ENCODE measurements at regions not wholly inside any gene's neighbourhood (a gene's known extent, or its start where the extent isn't known, plus 50 kb on each side); places are given as distances from the start of the nearest gene placed in this dataset.
A peak's percentile ranks its signal among the peaks of the same experiment; 100 is the strongest.

DNA sequence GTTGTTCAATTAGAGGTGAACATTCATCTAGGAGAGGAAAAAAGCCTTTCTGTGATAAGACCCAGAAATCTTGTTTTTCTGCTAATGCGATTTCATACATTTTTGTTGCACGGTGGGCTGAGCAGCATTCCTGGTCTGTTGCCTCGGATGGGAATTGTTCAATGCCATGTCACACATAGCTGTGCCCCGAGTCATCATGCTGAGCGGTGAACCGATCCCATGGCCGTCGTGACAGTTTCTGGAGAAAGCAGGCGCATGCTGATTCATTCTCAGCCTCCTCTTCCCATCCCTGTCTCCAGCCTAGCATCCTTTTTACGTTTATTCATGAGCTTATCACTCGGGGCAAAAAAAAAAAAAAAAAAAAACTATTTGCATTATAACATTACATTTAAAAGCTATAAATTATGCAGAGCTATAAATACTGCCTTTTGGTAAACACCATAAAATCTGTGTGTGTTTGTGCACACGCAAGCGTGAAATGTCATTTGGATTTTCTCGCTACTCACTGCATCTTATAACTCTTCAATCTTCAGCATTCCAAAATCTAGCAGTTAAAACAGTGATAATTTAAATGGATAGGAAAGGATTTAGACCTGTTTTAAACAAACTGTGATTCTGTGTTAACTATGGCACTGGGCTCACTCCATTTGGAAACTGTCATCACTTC, 58.9 kb upstream of the IFNGR1 start (continued):
- TF ChIP-seq JUND (IDR thresholded peaks at IDR 0.05) (peak; percentile 44), EZH2 (IDR thresholded peaks at IDR 0.05) (no peak), YY1 (IDR thresholded peaks at IDR 0.05; ENCODE audit: extremely low read depth, insufficient replicate concordance, low read depth, low read length) (no peak)

- no peak overlapping the region for H3K27ac ChIP-seq (ENCODE audit: low read depth, low read length)
These were observed 53.2 kb upstream of the IFNGR1 start for GRCh38 chr6:137272403-137272802.

More at GRCh38 chr6:137272403-137272802, 53.2 kb upstream of the IFNGR1 start:
- Histone ChIP-seq H3K9me2 (ENCODE audit: insufficient read depth) (no peaks in the 10 kb centered on the region), H4K20me1 (ENCODE audit: insufficient read depth) (no peaks in the 10 kb centered on the region), H3K27me3 (ENCODE audit: insufficient read depth, low read length) (no peaks in the 10 kb centered on the region), H2AFZ (ENCODE audit: low read depth, low read length, poor library complexity, severe bottlenecking) (peak overlapping the region; percentile 70), H3K4me3 (replicated peaks in 1 of 2; ENCODE audit: low read depth in 1 of 2, low read length in 2 of 2) (no peak overlapping the region), H3K4me2 (ENCODE audit: low read length) (no peak overlapping the region), H3K79me2 (ENCODE audit: insufficient read depth, low read length) (no peaks in the 10 kb centered on the region), H3K9ac (ENCODE audit: low read length) (no peak overlapping the region), H3K9me3 (ENCODE audit: control insufficient read depth in 1 of 2, insufficient read depth in 1 of 2, low read depth in 1 of 2, low read length in 2 of 2) (no peaks in the 10 kb centered on the region), H3K4me1 (ENCODE audit: control insufficient read depth in 1 of 2, insufficient read depth in 2 of 2, low read length in 2 of 2) (peaks cover 0 to 5% of the 10 kb centered on the region in 2 experiments; a peak in 1 of 4 replicates), H3K36me3 (ENCODE audit: control insufficient read depth in 1 of 2, insufficient read depth in 2 of 2, low read length in 2 of 2) (no peaks in the 10 kb centered on the region)
- DNase-seq (ENCODE audit: low read depth, low spot score) (no peak), ATAC-seq (no peak)
- no TSS peak for BruUV-seq (replicated peaks)
- RAD21 ChIA-PET (ENCODE audit: low non-redundant PET in 1 of 2, low total read pairs in 2 of 2, uncharacterized antibody in 2 of 2, unreplicated experiment in 2 of 2): interaction anchor here in 1 of 2 experiments (1.3 kb wide), 1 partner anchor 42 kb away, joined by 9 read pairs; no protein-coding TSS in a partner anchor
- CTCF ChIA-PET: interaction anchor here (1.1 to 2.1 kb wide), 5 partner anchors 10 to 369 kb away, joined by 3 to 28 read pairs (median 6); no protein-coding TSS in a partner anchor
- intact Hi-C loops (cut with micrococcal nuclease): loop anchor here (5.0 kb wide), 2 partner anchors 140 to 835 kb away; partner anchors contain the start of gene PERP
- TF ChIP-seq SRF (IDR thresholded peaks at IDR 0.05; ENCODE audit: low read depth): no peak
- POLR2A ChIA-PET: no interaction called here
